GM23338 (cell line): ENCODE measurements at regions not wholly inside any gene's neighbourhood (a gene's known extent, or its start where the extent isn't known, plus 50 kb on each side); places are given as distances from the start of the nearest gene placed in this dataset.
"Not testable (repeated sequence)": the region's sequence is repeated elsewhere in the genome, so short reads cannot be mapped to it uniquely, and the experiment has no call there.

Experiments
- CREB1 ChIP-seq: fragments of 250-450 bp; sonication (Bioruptor Pico); IDR thresholded peaks from 2 replicates; pipeline ENCODE4 v1.5.0; 2020; ENCODE audit warnings: low read depth, mild to moderate bottlenecking, moderate library complexity
- CTCF ChIP-seq, 2 experiments: fragments of 200-600 bp in 1 of 2; sonication (generic) in 1 of 2; conservative IDR thresholded peaks; 2 replicates each; pipeline versions ENCODE4 v1.5.1 to v1.6.1; 2016 to 2017; ENCODE audit warnings: antibody characterized with exemption in 2 of 2, low read depth in 2 of 2, mild to moderate bottlenecking in 2 of 2, moderate library complexity in 1 of 2
- EZH2 ChIP-seq: fragments of 200-600 bp; sonication (generic); IDR thresholded peaks from one replicate; pipeline ENCODE4 v1.8.0; 2017; ENCODE audit warnings: antibody characterized with exemption, mild to moderate bottlenecking, low read depth; ENCODE audit not compliant: unreplicated experiment
- POLR2AphosphoS5 ChIP-seq: IDR thresholded peaks from 2 replicates; pipeline ENCODE4 v1.6.1; 2016; ENCODE audit warnings: antibody characterized with exemption, low read depth
- REST ChIP-seq: IDR thresholded peaks from one replicate; pipeline ENCODE4 v1.6.1; 2018; ENCODE audit warnings: antibody characterized with exemption; ENCODE audit not compliant: unreplicated experiment

GRCh38 chrX:137934887-137935286 lies 369.0 kb downstream of the ZIC3 start:
- TF ChIP-seq REST; CTCF (conservative IDR thresholded peaks at IDR 0.05; ENCODE audit: low read depth in 2 of 2); POLR2AphosphoS5; CREB1; EZH2: not testable (repeated sequence)
